ENCODE measurements at regions not wholly inside any gene's neighbourhood (a gene's known extent, or its start where the extent isn't known, plus 50 kb on each side); places are given as distances from the start of the nearest gene placed in this dataset.
A peak's percentile ranks its signal among the peaks of the same experiment; 100 is the strongest.
"Not testable (repeated sequence)": the region's sequence is repeated elsewhere in the genome, so short reads cannot be mapped to it uniquely, and the experiment has no call there.

GRCh38 chr19:37303591-37304171 lies 67.2 kb upstream of the ZNF527 start:
- FAIRE-seq: no peak

GRCh38 chr19:37304190-37304883 lies 66.6 kb upstream of the ZNF527 start:
- no peak for FAIRE-seq
- DNase-seq (ENCODE audit: low spot score): no peak

More at GRCh38 chr19:37303591-37304171, 67.2 kb upstream of the ZNF527 start:
- DNase-seq (ENCODE audit: low spot score): no peak

GRCh38 chr19:37304884-37305255 lies 66.0 kb upstream of the ZNF527 start:
- no peak for FAIRE-seq
- DNase-seq (ENCODE audit: low spot score): no peak

GRCh38 chr19:37306383-37306963 lies 64.4 kb upstream of the ZNF527 start:
- no peak for FAIRE-seq
- no peak for DNase-seq (ENCODE audit: low spot score)

- FAIRE-seq (no peak), DNase-seq (ENCODE audit: low spot score) (peak; percentile 3)
These were observed 60.9 kb upstream of the ZNF527 start for GRCh38 chr19:37309834-37310575.

- not testable (repeated sequence) for DNase-seq (ENCODE audit: low spot score); FAIRE-seq
These were observed 58.2 kb upstream of the ZNF527 start for GRCh38 chr19:37312531-37313334.

GRCh38 chr19:37313335-37313627 lies 57.6 kb upstream of the ZNF527 start:
- no peak for DNase-seq (ENCODE audit: low spot score)
- no peak for FAIRE-seq

GRCh38 chr19:37317403-37318209 lies 53.3 kb upstream of the ZNF527 start:
- FAIRE-seq: peak; percentile 79
- peak; percentile 95 for DNase-seq (ENCODE audit: low spot score)

GRCh38 chr19:37320988-37321387 lies 49.9 kb upstream of the ZNF527 start:
- DNase-seq (ENCODE audit: low spot score); FAIRE-seq: not testable (repeated sequence)

All from RCC 7860 (cell line).